OCI-LY7 (cell line): ENCODE measurements at regions not wholly inside any gene's neighbourhood (a gene's known extent, or its start where the extent isn't known, plus 50 kb on each side); places are given as distances from the start of the nearest gene placed in this dataset.

ENCODE experiments used
- EZH2phosphoT487 ChIP-seq: fragments of 200-600 bp; sonication (generic); IDR thresholded peaks from 2 replicates; pipeline ENCODE4 v1.6.1; 2018; ENCODE audit warnings: low read depth, borderline replicate concordance, mild to moderate bottlenecking, mixed run types, antibody characterized with exemption, low read length, moderate library complexity, mixed read lengths
- TF ChIP-seq, protein P1 (sequence below): fragments of 200-600 bp; sonication (generic); conservative IDR thresholded peaks from 2 replicates; pipeline ENCODE4 v1.5.1; 2014; ENCODE audit warnings: mild to moderate bottlenecking, antibody characterized with exemption, low read length, moderate library complexity, mixed read lengths

- TF ChIP-seq, protein P1, sequence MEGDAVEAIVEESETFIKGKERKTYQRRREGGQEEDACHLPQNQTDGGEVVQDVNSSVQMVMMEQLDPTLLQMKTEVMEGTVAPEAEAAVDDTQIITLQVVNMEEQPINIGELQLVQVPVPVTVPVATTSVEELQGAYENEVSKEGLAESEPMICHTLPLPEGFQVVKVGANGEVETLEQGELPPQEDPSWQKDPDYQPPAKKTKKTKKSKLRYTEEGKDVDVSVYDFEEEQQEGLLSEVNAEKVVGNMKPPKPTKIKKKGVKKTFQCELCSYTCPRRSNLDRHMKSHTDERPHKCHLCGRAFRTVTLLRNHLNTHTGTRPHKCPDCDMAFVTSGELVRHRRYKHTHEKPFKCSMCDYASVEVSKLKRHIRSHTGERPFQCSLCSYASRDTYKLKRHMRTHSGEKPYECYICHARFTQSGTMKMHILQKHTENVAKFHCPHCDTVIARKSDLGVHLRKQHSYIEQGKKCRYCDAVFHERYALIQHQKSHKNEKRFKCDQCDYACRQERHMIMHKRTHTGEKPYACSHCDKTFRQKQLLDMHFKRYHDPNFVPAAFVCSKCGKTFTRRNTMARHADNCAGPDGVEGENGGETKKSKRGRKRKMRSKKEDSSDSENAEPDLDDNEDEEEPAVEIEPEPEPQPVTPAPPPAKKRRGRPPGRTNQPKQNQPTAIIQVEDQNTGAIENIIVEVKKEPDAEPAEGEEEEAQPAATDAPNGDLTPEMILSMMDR, result no peak
- TF ChIP-seq EZH2phosphoT487, result no peak
Observed at GRCh38 chr15:95989392-95989791, 341.1 kb upstream of the NR2F2 start.
